BE2C (cell line): ENCODE measurements at regions not wholly inside any gene's neighbourhood (a gene's known extent, or its start where the extent isn't known, plus 50 kb on each side); places are given as distances from the start of the nearest gene placed in this dataset.

Source experiments
- DNase-seq: peaks from one replicate; pipeline ENCODE4 v3.0.0-alpha.2; 2020
- H3K27me3 ChIP-seq: fragments of 250-450 bp; sonication (Bioruptor Pico); 2 replicates; pipeline ENCODE4 v1.5.1; 2020; ENCODE audit warnings: mild to moderate bottlenecking
- H3K36me3 ChIP-seq: fragments of 250-450 bp; sonication (Bioruptor Pico); 2 replicates; pipeline ENCODE4 v1.5.1; 2020; ENCODE audit warnings: mild to moderate bottlenecking
- H3K4me1 ChIP-seq: fragments of 250-450 bp; sonication (Bioruptor Pico); 2 replicates; pipeline ENCODE4 v1.5.1; 2020
- H3K4me3 ChIP-seq: 2 replicates; pipeline ENCODE4 v1.5.1; 2011; ENCODE audit warnings: low read depth, low read length
- H3K9me3 ChIP-seq: fragments of 250-450 bp; sonication (Bioruptor Pico); 2 replicates; pipeline ENCODE4 v1.5.1; 2020
- TF ChIP-seq, protein P1 (sequence below): IDR thresholded peaks from 2 replicates; pipeline ENCODE4 v1.5.1; 2012; ENCODE audit warnings: mild to moderate bottlenecking, low read depth, low read length

- no peaks in the 10 kb centered on the region for H3K36me3 ChIP-seq
- DNase-seq: no peak
- no peak overlapping the region for H3K4me3 ChIP-seq
- no peaks in the 10 kb centered on the region for H3K9me3 ChIP-seq
- H3K4me1 ChIP-seq: no peaks in the 10 kb centered on the region
- TF ChIP-seq, protein P1, sequence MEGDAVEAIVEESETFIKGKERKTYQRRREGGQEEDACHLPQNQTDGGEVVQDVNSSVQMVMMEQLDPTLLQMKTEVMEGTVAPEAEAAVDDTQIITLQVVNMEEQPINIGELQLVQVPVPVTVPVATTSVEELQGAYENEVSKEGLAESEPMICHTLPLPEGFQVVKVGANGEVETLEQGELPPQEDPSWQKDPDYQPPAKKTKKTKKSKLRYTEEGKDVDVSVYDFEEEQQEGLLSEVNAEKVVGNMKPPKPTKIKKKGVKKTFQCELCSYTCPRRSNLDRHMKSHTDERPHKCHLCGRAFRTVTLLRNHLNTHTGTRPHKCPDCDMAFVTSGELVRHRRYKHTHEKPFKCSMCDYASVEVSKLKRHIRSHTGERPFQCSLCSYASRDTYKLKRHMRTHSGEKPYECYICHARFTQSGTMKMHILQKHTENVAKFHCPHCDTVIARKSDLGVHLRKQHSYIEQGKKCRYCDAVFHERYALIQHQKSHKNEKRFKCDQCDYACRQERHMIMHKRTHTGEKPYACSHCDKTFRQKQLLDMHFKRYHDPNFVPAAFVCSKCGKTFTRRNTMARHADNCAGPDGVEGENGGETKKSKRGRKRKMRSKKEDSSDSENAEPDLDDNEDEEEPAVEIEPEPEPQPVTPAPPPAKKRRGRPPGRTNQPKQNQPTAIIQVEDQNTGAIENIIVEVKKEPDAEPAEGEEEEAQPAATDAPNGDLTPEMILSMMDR: no peak
- no peaks in the 10 kb centered on the region for H3K27me3 ChIP-seq
These were observed 185.9 kb upstream of the MAF start for GRCh38 chr16:79786389-79786788.

GRCh38 chr16:79784007-79784406 is 183.5 kb upstream of the MAF start:
- TF ChIP-seq, protein P1: no peak
- no peaks in the 10 kb centered on the region for H3K4me1 ChIP-seq
- H3K36me3 ChIP-seq: no peaks in the 10 kb centered on the region
- H3K27me3 ChIP-seq: no peaks in the 10 kb centered on the region
- H3K4me3 ChIP-seq: no peak overlapping the region
- no peak for DNase-seq
- no peaks in the 10 kb centered on the region for H3K9me3 ChIP-seq

GRCh38 chr16:79777679-79778078 is 177.1 kb upstream of the MAF start:
- Histone ChIP-seq H3K27me3 (no peaks in the 10 kb centered on the region), H3K4me1 (no peaks in the 10 kb centered on the region), H3K4me3 (no peak overlapping the region), H3K36me3 (no peaks in the 10 kb centered on the region), H3K9me3 (no peaks in the 10 kb centered on the region)
- TF ChIP-seq, protein P1: no peak
- no peak for DNase-seq

GRCh38 chr16:79776243-79776847 is 175.8 kb upstream of the MAF start:
- Histone ChIP-seq H3K27me3 (no peaks in the 10 kb centered on the region), H3K4me3 (no peak overlapping the region), H3K36me3 (no peaks in the 10 kb centered on the region), H3K4me1 (no peaks in the 10 kb centered on the region), H3K9me3 (no peaks in the 10 kb centered on the region)
- DNase-seq: no peak
- TF ChIP-seq, protein P1: no peak

- H3K36me3 ChIP-seq: no peaks in the 10 kb centered on the region
- no peak overlapping the region for H3K4me3 ChIP-seq
- H3K27me3 ChIP-seq: no peaks in the 10 kb centered on the region
- no peak for DNase-seq
- TF ChIP-seq, protein P1: no peak
- H3K9me3 ChIP-seq: no peaks in the 10 kb centered on the region
- no peaks in the 10 kb centered on the region for H3K4me1 ChIP-seq
These were observed 172.2 kb upstream of the MAF start for GRCh38 chr16:79772784-79773183.

- H3K4me1 ChIP-seq: no peaks in the 10 kb centered on the region
- H3K27me3 ChIP-seq: no peaks in the 10 kb centered on the region
- no peak for DNase-seq
- H3K9me3 ChIP-seq: no peaks in the 10 kb centered on the region
- H3K36me3 ChIP-seq: no peaks in the 10 kb centered on the region
- H3K4me3 ChIP-seq: no peak overlapping the region
- TF ChIP-seq, protein P1: no peak
These were observed 171.5 kb upstream of the MAF start for GRCh38 chr16:79772048-79772447.
